NB4 (cell line): ENCODE measurements at regions not wholly inside any gene's neighbourhood (a gene's known extent, or its start where the extent isn't known, plus 50 kb on each side); places are given as distances from the start of the nearest gene placed in this dataset.

Experiments used
- MYC ChIP-seq: IDR thresholded peaks from 2 replicates; pipeline ENCODE4 v1.6.1; 2011; ENCODE audit warnings: low read depth, low read length
- POLR2A ChIP-seq: IDR thresholded peaks from 2 replicates; pipeline ENCODE4 v1.6.1; 2011; ENCODE audit warnings: mild to moderate bottlenecking; ENCODE audit not compliant: insufficient read length; ENCODE audit errors: extremely low read depth
- TF ChIP-seq, protein P1 (sequence below): IDR thresholded peaks from one replicate; pipeline ENCODE4 v1.5.1; 2012; ENCODE audit warnings: low read depth, low read length
- TF ChIP-seq, protein P2 (sequence below): IDR thresholded peaks from 2 replicates; pipeline ENCODE4 v1.6.1; 2011; ENCODE audit warnings: low read depth, low read length

DNA sequence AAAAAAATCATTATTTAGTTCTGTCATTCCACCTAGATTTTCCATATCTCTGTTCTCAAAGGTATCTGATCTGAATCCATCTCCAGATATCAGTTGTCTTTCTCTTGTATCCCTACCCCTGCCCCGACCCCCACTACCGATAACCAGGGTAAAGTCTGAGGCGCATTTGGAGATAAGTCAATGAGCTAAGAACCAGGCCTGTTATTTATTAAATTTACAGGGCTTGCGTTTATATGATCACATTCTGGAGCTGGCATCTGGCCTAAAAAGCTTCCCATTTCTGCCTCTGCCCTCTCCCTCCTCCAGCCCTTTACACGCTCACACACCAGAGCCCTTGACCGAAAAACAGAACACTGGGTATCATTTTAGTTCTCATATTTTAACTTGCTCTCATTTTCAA lies 144.7 kb downstream of the ALDH8A1 start:
- TF ChIP-seq, protein P1, sequence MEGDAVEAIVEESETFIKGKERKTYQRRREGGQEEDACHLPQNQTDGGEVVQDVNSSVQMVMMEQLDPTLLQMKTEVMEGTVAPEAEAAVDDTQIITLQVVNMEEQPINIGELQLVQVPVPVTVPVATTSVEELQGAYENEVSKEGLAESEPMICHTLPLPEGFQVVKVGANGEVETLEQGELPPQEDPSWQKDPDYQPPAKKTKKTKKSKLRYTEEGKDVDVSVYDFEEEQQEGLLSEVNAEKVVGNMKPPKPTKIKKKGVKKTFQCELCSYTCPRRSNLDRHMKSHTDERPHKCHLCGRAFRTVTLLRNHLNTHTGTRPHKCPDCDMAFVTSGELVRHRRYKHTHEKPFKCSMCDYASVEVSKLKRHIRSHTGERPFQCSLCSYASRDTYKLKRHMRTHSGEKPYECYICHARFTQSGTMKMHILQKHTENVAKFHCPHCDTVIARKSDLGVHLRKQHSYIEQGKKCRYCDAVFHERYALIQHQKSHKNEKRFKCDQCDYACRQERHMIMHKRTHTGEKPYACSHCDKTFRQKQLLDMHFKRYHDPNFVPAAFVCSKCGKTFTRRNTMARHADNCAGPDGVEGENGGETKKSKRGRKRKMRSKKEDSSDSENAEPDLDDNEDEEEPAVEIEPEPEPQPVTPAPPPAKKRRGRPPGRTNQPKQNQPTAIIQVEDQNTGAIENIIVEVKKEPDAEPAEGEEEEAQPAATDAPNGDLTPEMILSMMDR = no peak
- TF ChIP-seq POLR2A (no peak), MYC (no peak)
- TF ChIP-seq, protein P2, sequence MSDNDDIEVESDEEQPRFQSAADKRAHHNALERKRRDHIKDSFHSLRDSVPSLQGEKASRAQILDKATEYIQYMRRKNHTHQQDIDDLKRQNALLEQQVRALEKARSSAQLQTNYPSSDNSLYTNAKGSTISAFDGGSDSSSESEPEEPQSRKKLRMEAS = no peak
